Calu3 (cell line): ENCODE measurements at regions not wholly inside any gene's neighbourhood (a gene's known extent, or its start where the extent isn't known, plus 50 kb on each side); places are given as distances from the start of the nearest gene placed in this dataset.

Experiments used
- BruUV-seq: library from RNA; stranded (reverse); fragments of 400-500 nt; replicated peaks from 2 replicates; lab custom pipeline; 2021; lab: Mats Ljungman, UMichigan
- CTCF ChIA-PET: fragments of 300-600 bp; sonication (Branson Sonifier 250); formaldehyde crosslinking; loops from one replicate; lab custom pipeline; 2022; ENCODE audit warnings: antibody characterized with exemption; lab: Charles Lee
- DNase-seq: peaks from one replicate; pipeline ENCODE4 v3.0.0; 2022
- H3K27ac Mint-ChIP-seq: one replicate; pipeline ENCODE4 v1.8.0; 2022; ENCODE audit warnings: mixed read lengths; ENCODE audit not compliant: unreplicated experiment
- H3K27me3 Mint-ChIP-seq: one replicate; pipeline ENCODE4 v1.8.0; 2022; ENCODE audit warnings: mixed read lengths; ENCODE audit not compliant: unreplicated experiment
- H3K36me3 Mint-ChIP-seq: one replicate; pipeline ENCODE4 v1.8.0; 2022; ENCODE audit warnings: mild to moderate bottlenecking, moderate library complexity, mixed read lengths; ENCODE audit not compliant: insufficient read depth, unreplicated experiment
- H3K4me1 Mint-ChIP-seq: one replicate; pipeline ENCODE4 v1.8.0; 2022; ENCODE audit warnings: mild to moderate bottlenecking, low read depth, mixed read lengths; ENCODE audit not compliant: unreplicated experiment
- H3K4me3 Mint-ChIP-seq: one replicate; pipeline ENCODE4 v1.8.0; 2022; ENCODE audit warnings: mild to moderate bottlenecking, low read depth, moderate library complexity, mixed read lengths; ENCODE audit not compliant: unreplicated experiment
- H3K9me3 Mint-ChIP-seq: one replicate; pipeline ENCODE4 v1.8.0; 2022; ENCODE audit warnings: low read depth, mixed read lengths; ENCODE audit not compliant: unreplicated experiment
- CTCF ChIP-seq: fragments of 200-600 bp; IDR thresholded peaks from one replicate; pipeline ENCODE4 v1.8.0; 2022; ENCODE audit warnings: antibody characterized with exemption; ENCODE audit not compliant: unreplicated experiment
- intact Hi-C: fragments of 100-400 bp; cut with micrococcal nuclease; formaldehyde crosslinking; loops from one replicate; pipeline ENCODE4 v1.10.0; 2022; ENCODE audit not compliant: unreplicated experiment

- no peaks in the 10 kb centered on the region for H3K36me3 Mint-ChIP-seq
- no peaks in the 10 kb centered on the region for H3K9me3 Mint-ChIP-seq
- no peak overlapping the region for H3K4me3 Mint-ChIP-seq
- BruUV-seq: no TSS peak
- no peaks in the 10 kb centered on the region for H3K27me3 Mint-ChIP-seq
- no peaks in the 10 kb centered on the region for H3K4me1 Mint-ChIP-seq
- CTCF ChIA-PET: interaction anchor here (0.6 kb wide), 1 partner anchor 142 kb away, joined by 3 read pairs; no protein-coding TSS in a partner anchor
- H3K27ac Mint-ChIP-seq: no peak overlapping the region
- no peak for TF ChIP-seq CTCF
- no peak for DNase-seq
- intact Hi-C loops: no loop called here
Observed at GRCh38 chr13:74569251-74569650, 435.0 kb upstream of the KLF12 start.

- Mint-ChIP-seq H3K27ac (no peak overlapping the region), H3K27me3 (no peaks in the 10 kb centered on the region), H3K9me3 (no peaks in the 10 kb centered on the region), H3K36me3 (no peaks in the 10 kb centered on the region), H3K4me3 (no peak overlapping the region), H3K4me1 (no peaks in the 10 kb centered on the region)
- TF ChIP-seq CTCF: no peak
- no TSS peak for BruUV-seq
- intact Hi-C loops: no loop called here
- DNase-seq: no peak
- CTCF ChIA-PET: no interaction called here
Observed at GRCh38 chr13:74567485-74567884, 433.3 kb upstream of the KLF12 start.

- H3K27ac Mint-ChIP-seq: no peak overlapping the region
- H3K9me3 Mint-ChIP-seq: no peaks in the 10 kb centered on the region
Observed at GRCh38 chr13:74562381-74562780, 428.2 kb upstream of the KLF12 start.

GRCh38 chr13:74561155-74561554 is 427.0 kb upstream of the KLF12 start:
- H3K4me3 Mint-ChIP-seq: no peak overlapping the region
- H3K27me3 Mint-ChIP-seq: no peaks in the 10 kb centered on the region
- intact Hi-C loops: no loop called here
- no TSS peak for BruUV-seq
- no peak for TF ChIP-seq CTCF
- no peaks in the 10 kb centered on the region for H3K36me3 Mint-ChIP-seq
- no peak overlapping the region for H3K27ac Mint-ChIP-seq
- no peak for DNase-seq
- CTCF ChIA-PET: no interaction called here
- H3K4me1 Mint-ChIP-seq: no peaks in the 10 kb centered on the region
- H3K9me3 Mint-ChIP-seq: no peaks in the 10 kb centered on the region

More at GRCh38 chr13:74562381-74562780, 428.2 kb upstream of the KLF12 start:
- Mint-ChIP-seq H3K27me3 (no peaks in the 10 kb centered on the region), H3K4me3 (no peak overlapping the region), H3K4me1 (no peaks in the 10 kb centered on the region), H3K36me3 (no peaks in the 10 kb centered on the region)
- intact Hi-C loops: no loop called here
- no TSS peak for BruUV-seq
- no peak for TF ChIP-seq CTCF
- CTCF ChIA-PET: interaction anchor here (0.5 kb wide), 1 partner anchor 12 kb away, joined by 4 read pairs; no protein-coding TSS in a partner anchor
- no peak for DNase-seq
